Thoracic aorta (tissue), 2 donors: ENCODE measurements at regions not wholly inside any gene's neighbourhood (a gene's known extent, or its start where the extent isn't known, plus 50 kb on each side); places are given as distances from the start of the nearest gene placed in this dataset.

Experiments used
- ATAC-seq: fragments of 150-250 bp; one replicate; pipeline ENCODE4 v1.8.0; 2017; ENCODE audit warnings: low read depth; ENCODE audit not compliant: insufficient number of reproducible peaks, low FRiP score
- DNase-seq: peaks from one replicate; pipeline ENCODE4 v3.0.0-alpha.2; 2020; ENCODE audit warnings: low spot score
- H3K27ac ChIP-seq, 2 donors: fragments of 200-600 bp; sonication (generic); 1 replicate in 1 of 2; 2 replicates in 1 of 2; pipeline ENCODE4 v1.5.1; 2016; ENCODE audit warnings: mild to moderate bottlenecking in 2 of 2, moderate library complexity in 2 of 2
- H3K27me3 ChIP-seq: fragments of 200-600 bp; sonication (generic); replicated peaks from 2 replicates; pipeline ENCODE4 v1.6.0; 2016; ENCODE audit warnings: mild to moderate bottlenecking; ENCODE audit not compliant: insufficient read depth
- H3K36me3 ChIP-seq: fragments of 200-600 bp; sonication (generic); one replicate; pipeline ENCODE4 v1.5.1; 2016
- H3K4me1 ChIP-seq, 2 donors: fragments of 200-600 bp; sonication (generic); 1 replicate in 1 of 2; 2 replicates in 1 of 2; pipeline versions ENCODE4 v1.5.1 to v1.6.0; 2016; ENCODE audit warnings: low read depth in 2 of 2, mild to moderate bottlenecking in 1 of 2; ENCODE audit not compliant: control insufficient read depth in 1 of 2
- H3K4me3 ChIP-seq: fragments of 200-600 bp; sonication (generic); 2 replicates; pipeline ENCODE4 v1.5.1; 2016; ENCODE audit warnings: mild to moderate bottlenecking
- H3K9me3 ChIP-seq: fragments of 200-600 bp; sonication (generic); 2 replicates; pipeline ENCODE4 v1.5.1; 2016
- CTCF ChIP-seq: fragments of 200-600 bp; sonication (generic); IDR thresholded peaks from one replicate; pipeline ENCODE4 v1.5.1; 2019; ENCODE audit warnings: antibody characterized with exemption

GRCh38 chr10:44153918-44154670 lies 230.8 kb downstream of the CXCL12 start:
- ATAC-seq (no peak), DNase-seq (no peak)
- Histone ChIP-seq H3K9me3 (peaks cover 10% of the 10 kb centered on the region), H3K27me3 (no peaks in the 10 kb centered on the region), H3K4me1 (no peaks in the 10 kb centered on the region), H3K27ac (no peak overlapping the region), H3K36me3 (no peaks in the 10 kb centered on the region), H3K4me3 (no peak overlapping the region)
- no peak for TF ChIP-seq CTCF

- no peaks in the 10 kb centered on the region for H3K4me1 ChIP-seq
- no peaks in the 10 kb centered on the region for H3K36me3 ChIP-seq
- ATAC-seq: no peak
- no peak overlapping the region for H3K4me3 ChIP-seq
- no peaks in the 10 kb centered on the region for H3K9me3 ChIP-seq
- H3K27me3 ChIP-seq: no peaks in the 10 kb centered on the region
- DNase-seq: no peak
- H3K27ac ChIP-seq: no peak overlapping the region
- no peak for TF ChIP-seq CTCF
Observed at GRCh38 chr10:44143556-44143955, 241.3 kb downstream of the CXCL12 start.

GRCh38 chr10:44132361-44133289 lies 252.3 kb downstream of the CXCL12 start:
- ATAC-seq: no peak
- no peak overlapping the region for H3K27ac ChIP-seq
- H3K36me3 ChIP-seq: no peaks in the 10 kb centered on the region
- no peaks in the 10 kb centered on the region for H3K9me3 ChIP-seq
- no peak overlapping the region for H3K4me3 ChIP-seq
- H3K4me1 ChIP-seq: peaks cover 0 to 15% of the 10 kb centered on the region in 2 donors
- H3K27me3 ChIP-seq: no peaks in the 10 kb centered on the region
- DNase-seq: no peak
- no peak for TF ChIP-seq CTCF

GRCh38 chr10:44126291-44126717 lies 258.6 kb downstream of the CXCL12 start:
- H3K27me3 ChIP-seq: no peaks in the 10 kb centered on the region
- TF ChIP-seq CTCF: no peak
- H3K9me3 ChIP-seq: no peaks in the 10 kb centered on the region
- H3K4me1 ChIP-seq: no peaks in the 10 kb centered on the region
- no peak overlapping the region for H3K27ac ChIP-seq
- DNase-seq (no peak), ATAC-seq (no peak)
- no peaks in the 10 kb centered on the region for H3K36me3 ChIP-seq
- H3K4me3 ChIP-seq: no peak overlapping the region

GRCh38 chr10:44125879-44126278 lies 259.0 kb downstream of the CXCL12 start:
- ATAC-seq: no peak
- no peaks in the 10 kb centered on the region for H3K9me3 ChIP-seq
- no peaks in the 10 kb centered on the region for H3K27me3 ChIP-seq
- no peak for TF ChIP-seq CTCF
- H3K36me3 ChIP-seq: no peaks in the 10 kb centered on the region
- DNase-seq: no peak
- no peak overlapping the region for H3K4me3 ChIP-seq
- no peak overlapping the region for H3K27ac ChIP-seq
- no peaks in the 10 kb centered on the region for H3K4me1 ChIP-seq
